T-helper 2 cell (primary cell): ENCODE measurements at regions not wholly inside any gene's neighbourhood (a gene's known extent, or its start where the extent isn't known, plus 50 kb on each side); places are given as distances from the start of the nearest gene placed in this dataset.
A peak's percentile ranks its signal among the peaks of the same experiment; 100 is the strongest.

Source experiments
- DNase-seq, 5 experiments: peaks; one replicate each; pipeline versions ENCODE4 v3.0.0 to v3.0.0-alpha.2; 2012 to 2022

GRCh38 chr7:155961241-155962190 is 149.3 kb upstream of the SHH start:
- peak in 2 of 5 experiments; percentile 20 to 57 for DNase-seq

- DNase-seq, result no peak
Observed at GRCh38 chr7:155959894-155960293, 147.6 kb upstream of the SHH start.

GRCh38 chr7:155956977-155957376 is 144.7 kb upstream of the SHH start:
- DNase-seq, result no peak

- no peak for DNase-seq
Observed at GRCh38 chr7:155955367-155955635, 143.0 kb upstream of the SHH start.

- DNase-seq, result no peak
Observed at GRCh38 chr7:155954550-155955366, 142.5 kb upstream of the SHH start.

- DNase-seq, result no peak
Observed at GRCh38 chr7:155953781-155954549, 141.7 kb upstream of the SHH start.

GRCh38 chr7:155953501-155953778 is 141.2 kb upstream of the SHH start:
- no peak for DNase-seq

- DNase-seq, result no peak
Observed at GRCh38 chr7:155951554-155952158, 139.4 kb upstream of the SHH start.

- no peak for DNase-seq
Observed at GRCh38 chr7:155950898-155951553, 138.8 kb upstream of the SHH start.

GRCh38 chr7:155948845-155949244 is 136.6 kb upstream of the SHH start:
- no peak for DNase-seq

GRCh38 chr7:155948423-155948822 is 136.2 kb upstream of the SHH start:
- no peak for DNase-seq

- no peak for DNase-seq
Observed at GRCh38 chr7:155947051-155947450, 134.8 kb upstream of the SHH start.

- no peak for DNase-seq
Observed at GRCh38 chr7:155945670-155946325, 133.5 kb upstream of the SHH start.

GRCh38 chr7:155944901-155945300 is 132.6 kb upstream of the SHH start:
- no peak for DNase-seq

- DNase-seq, result no peak
Observed at GRCh38 chr7:155943251-155943899, 131.1 kb upstream of the SHH start.

GRCh38 chr7:155942226-155942950 is 130.1 kb upstream of the SHH start:
- no peak for DNase-seq

- DNase-seq, result no peak
Observed at GRCh38 chr7:155941688-155942087, 129.4 kb upstream of the SHH start.

GRCh38 chr7:155939350-155939749 is 127.1 kb upstream of the SHH start:
- no peak for DNase-seq

- no peak for DNase-seq
Observed at GRCh38 chr7:155938129-155938528, 125.9 kb upstream of the SHH start.

- no peak for DNase-seq
Observed at GRCh38 chr7:155935726-155936125, 123.5 kb upstream of the SHH start.
